Ovary (tissue), 7 donors: ENCODE measurements at regions not wholly inside any gene's neighbourhood (a gene's known extent, or its start where the extent isn't known, plus 50 kb on each side); places are given as distances from the start of the nearest gene placed in this dataset.

Experiments used
- DNase-seq, 5 donors: peaks; one replicate each; pipeline ENCODE4 v3.0.0-alpha.2; 2019 to 2020
- H3K27ac ChIP-seq, 2 donors: fragments of 200-600 bp; one replicate each; pipeline versions ENCODE4 v1.5.1 to v1.8.0; 2019 to 2022
- H3K27me3 ChIP-seq: fragments of 200-600 bp; one replicate; pipeline ENCODE4 v1.8.0; 2022
- H3K36me3 ChIP-seq: fragments of 200-600 bp; sonication (generic); one replicate; pipeline ENCODE4 v1.5.1; 2019
- H3K4me1 ChIP-seq: one replicate; pipeline ENCODE4 v1.8.1; 2013; ENCODE audit warnings: mild to moderate bottlenecking, moderate library complexity; ENCODE audit not compliant: insufficient read depth
- H3K4me3 ChIP-seq: fragments of 200-600 bp; sonication (generic); one replicate; pipeline ENCODE4 v1.5.1; 2017
- H3K9me3 ChIP-seq, 2 donors: fragments of 200-600 bp in 1 of 2; sonication (generic) in 1 of 2; one replicate each; pipeline versions ENCODE4 v1.5.1 to v1.8.1; 2013 to 2019; ENCODE audit warnings: mild to moderate bottlenecking in 1 of 2, moderate library complexity in 1 of 2
- CTCF ChIP-seq, 3 donors: fragments of 450-650 bp in 2 of 3; fragments of 200-600 bp in 1 of 3; IDR thresholded peaks; one replicate each; pipeline versions ENCODE4 v1.5.1 to v1.8.0; 2016 to 2022; ENCODE audit warnings: antibody characterized with exemption in 3 of 3, mild to moderate bottlenecking in 1 of 3
- EP300 ChIP-seq: sonication (generic); formaldehyde crosslinking; IDR thresholded peaks from one replicate; pipeline ENCODE4 v1.6.1; 2017; ENCODE audit warnings: antibody characterized with exemption
- POLR2A ChIP-seq: fragments of 450-650 bp; IDR thresholded peaks from one replicate; pipeline ENCODE4 v1.6.1; 2017; ENCODE audit warnings: antibody characterized with exemption, mild to moderate bottlenecking, moderate library complexity
- WGBS, 3 donors: extraction: QIAGEN DNeasy Blood & Tissue Kit in 1 of 3; methylation state at CpG; one replicate each; pipeline versions ENCODE4 v1.1.5 to v1.1.7; 2013 to 2017; 5-methylcytosine and 5-hydroxymethylcytosine counted together
- intact Hi-C, 4 donors: fragments of 100-400 bp; cut with DNase I; formaldehyde crosslinking; loops; one replicate each; pipeline versions ENCODE4 v1.11.0 to v1.15.1; 2022 to 2023
- donor health status: DM: no; HTN: no; CAD: no; lungs with moderate emphysema.
- donor health status: DM: no; HTN: no; CAD: no.
- donor health status: Bipolar disorder and iron deficiency.
- donor health status: DM: no; HTN: no; CAD: no.
- donor health status: DM: yes; HTN: yes; CAD: no.

GRCh38 chr5:121380066-121380465 is 471.6 kb upstream of the FTMT start:
- H3K27me3 ChIP-seq: no peaks in the 10 kb centered on the region
- no peaks in the 10 kb centered on the region for H3K4me1 ChIP-seq
- H3K9me3 ChIP-seq: no peaks in the 10 kb centered on the region
- H3K27ac ChIP-seq: no peak overlapping the region
- WGBS, 3 donors: 76 to 82% (median 81%) methylated on average over 2 of the region's 2 CpGs
- H3K36me3 ChIP-seq: no peaks in the 10 kb centered on the region
- no peak overlapping the region for H3K4me3 ChIP-seq
- TF ChIP-seq CTCF (IDR thresholded peaks at IDR 0.05) (no peak), EP300 (no peak), POLR2A (no peak)
- intact Hi-C loops: no loop called here
- DNase-seq: no peak

- no peak for TF ChIP-seq EP300
- TF ChIP-seq CTCF (IDR thresholded peaks at IDR 0.05): no peak
- no peak for TF ChIP-seq POLR2A
- 90 to 94% (median 92%) methylated on average over 5 of the region's 5 CpGs for WGBS, 3 donors
- no peaks in the 10 kb centered on the region for H3K4me1 ChIP-seq
- no peak overlapping the region for H3K27ac ChIP-seq
- H3K4me3 ChIP-seq: no peak overlapping the region
- no peaks in the 10 kb centered on the region for H3K9me3 ChIP-seq
- no peak for DNase-seq
- no peaks in the 10 kb centered on the region for H3K27me3 ChIP-seq
- intact Hi-C loops: no loop called here
- no peaks in the 10 kb centered on the region for H3K36me3 ChIP-seq
These were observed 467.3 kb upstream of the FTMT start for GRCh38 chr5:121384359-121384758.

- H3K27me3 ChIP-seq: no peaks in the 10 kb centered on the region
- H3K4me3 ChIP-seq: no peak overlapping the region
- H3K27ac ChIP-seq: no peak overlapping the region
- 8 to 36% (median 9%) methylated on average over 2 of the region's 2 CpGs for WGBS, 3 donors
- TF ChIP-seq CTCF (IDR thresholded peaks at IDR 0.05) (no peak), EP300 (no peak), POLR2A (no peak)
- no peak for DNase-seq
- H3K9me3 ChIP-seq: no peaks in the 10 kb centered on the region
- no peaks in the 10 kb centered on the region for H3K36me3 ChIP-seq
- intact Hi-C loops: no loop called here
- no peaks in the 10 kb centered on the region for H3K4me1 ChIP-seq
These were observed 465.3 kb upstream of the FTMT start for GRCh38 chr5:121386334-121386733.

GRCh38 chr5:121396716-121397115 is 455.0 kb upstream of the FTMT start:
- H3K36me3 ChIP-seq: no peaks in the 10 kb centered on the region
- TF ChIP-seq POLR2A: no peak
- no peak for TF ChIP-seq EP300
- TF ChIP-seq CTCF (IDR thresholded peaks at IDR 0.05): no peak
- no peak for DNase-seq
- H3K27ac ChIP-seq: no peak overlapping the region
- H3K4me3 ChIP-seq: no peak overlapping the region
- intact Hi-C loops: no loop called here
- no peaks in the 10 kb centered on the region for H3K27me3 ChIP-seq
- H3K4me1 ChIP-seq: no peaks in the 10 kb centered on the region
- H3K9me3 ChIP-seq: no peaks in the 10 kb centered on the region

GRCh38 chr5:121399879-121400278 is 451.8 kb upstream of the FTMT start:
- intact Hi-C loops: no loop called here
- H3K27ac ChIP-seq: no peak overlapping the region
- H3K36me3 ChIP-seq: no peaks in the 10 kb centered on the region
- 55 to 64% (median 63%) methylated on average over 1 of the region's 1 CpG for WGBS, 3 donors
- TF ChIP-seq EP300: no peak
- TF ChIP-seq CTCF (IDR thresholded peaks at IDR 0.05): no peak
- no peak for TF ChIP-seq POLR2A
- no peaks in the 10 kb centered on the region for H3K4me1 ChIP-seq
- no peak for DNase-seq
- H3K9me3 ChIP-seq: no peaks in the 10 kb centered on the region
- no peaks in the 10 kb centered on the region for H3K27me3 ChIP-seq
- H3K4me3 ChIP-seq: no peak overlapping the region
